ENCODE measurements at regions not wholly inside any gene's neighbourhood (a gene's known extent, or its start where the extent isn't known, plus 50 kb on each side); places are given as distances from the start of the nearest gene placed in this dataset.

- Histone ChIP-seq H3K4me2 (replicated peaks; ENCODE audit: extremely low read depth, low read length, poor library complexity, severe bottlenecking) (no peak overlapping the region), H3K4me3 (replicated peaks in 1 of 3; ENCODE audit: low read depth in 2 of 3, low read length in 3 of 3) (no peak overlapping the region), H4K20me1 (ENCODE audit: insufficient read depth, low read length) (no peaks in the 10 kb centered on the region), H3K4me1 (ENCODE audit: control insufficient read depth in 1 of 2, insufficient read depth in 2 of 2, low read length in 2 of 2) (no peaks in the 10 kb centered on the region), H2AFZ (ENCODE audit: insufficient read depth, low read depth, low read length, poor library complexity, severe bottlenecking) (no peak overlapping the region), H3K9me3 (replicated peaks in 1 of 2; ENCODE audit: control insufficient read depth in 1 of 2, insufficient read depth in 1 of 2, low read length in 2 of 2) (no peaks in the 10 kb centered on the region), H3K27me3 (ENCODE audit: control insufficient read depth in 2 of 2, insufficient read depth in 2 of 2, low read length in 2 of 2) (peaks cover 0 to 2% of the 10 kb centered on the region in 2 donors), H3K27ac (ENCODE audit: low read depth in 1 of 2, low read length in 2 of 2) (no peak overlapping the region), H3K79me2 (ENCODE audit: insufficient read depth, low read length) (no peaks in the 10 kb centered on the region), H3K9ac (ENCODE audit: insufficient read depth, low read length, poor library complexity, severe bottlenecking) (no peak overlapping the region), H3K36me3 (replicated peaks in 1 of 2; ENCODE audit: control insufficient read depth in 1 of 2, insufficient read depth in 2 of 2, low read length in 2 of 2) (no peaks in the 10 kb centered on the region)
- no peak overlapping the region for H3K27ac Mint-ChIP-seq
- peaks cover 0 to 2% (median 0%) of the 10 kb centered on the region in 3 donors for H3K27me3 Mint-ChIP-seq (ENCODE audit: low read depth in 3 of 3)
- H3K4me1 Mint-ChIP-seq = peaks cover 4% of the 10 kb centered on the region
- DNase-seq = no peak
- no peak overlapping the region for H3K4me3 Mint-ChIP-seq
- TF ChIP-seq CTCF (IDR thresholded peaks at IDR 0.05) = no peak
- intact Hi-C loops (cut with micrococcal nuclease) = no loop called here
- no CpG with 5 or more reads among the region's 2 CpGs for WGBS (ENCODE audit: insufficient coverage)
- no peaks in the 10 kb centered on the region for H3K9me3 Mint-ChIP-seq
- no peaks in the 10 kb centered on the region for H3K36me3 Mint-ChIP-seq
Measured at GRCh38 chr14:21999402-21999801, 325.8 kb upstream of the OR4E1 start.

GRCh38 chr14:21997300-21997699 is 323.7 kb upstream of the OR4E1 start:
- peaks cover 4% of the 10 kb centered on the region for H3K4me1 Mint-ChIP-seq
- TF ChIP-seq CTCF (IDR thresholded peaks at IDR 0.05) = no peak
- Histone ChIP-seq H2AFZ (ENCODE audit: insufficient read depth, low read depth, low read length, poor library complexity, severe bottlenecking) (no peak overlapping the region), H3K4me1 (ENCODE audit: control insufficient read depth in 1 of 2, insufficient read depth in 2 of 2, low read length in 2 of 2) (no peaks in the 10 kb centered on the region), H4K20me1 (ENCODE audit: insufficient read depth, low read length) (no peaks in the 10 kb centered on the region), H3K9me3 (replicated peaks in 1 of 2; ENCODE audit: control insufficient read depth in 1 of 2, insufficient read depth in 1 of 2, low read length in 2 of 2) (no peaks in the 10 kb centered on the region), H3K36me3 (replicated peaks in 1 of 2; ENCODE audit: control insufficient read depth in 1 of 2, insufficient read depth in 2 of 2, low read length in 2 of 2) (no peaks in the 10 kb centered on the region), H3K27ac (ENCODE audit: low read depth in 1 of 2, low read length in 2 of 2) (no peak overlapping the region), H3K79me2 (ENCODE audit: insufficient read depth, low read length) (no peaks in the 10 kb centered on the region), H3K4me2 (replicated peaks; ENCODE audit: extremely low read depth, low read length, poor library complexity, severe bottlenecking) (no peak overlapping the region), H3K9ac (ENCODE audit: insufficient read depth, low read length, poor library complexity, severe bottlenecking) (no peak overlapping the region), H3K27me3 (ENCODE audit: control insufficient read depth in 2 of 2, insufficient read depth in 2 of 2, low read length in 2 of 2) (peaks cover 0 to 2% of the 10 kb centered on the region in 2 donors), H3K4me3 (replicated peaks in 1 of 3; ENCODE audit: low read depth in 2 of 3, low read length in 3 of 3) (no peak overlapping the region)
- DNase-seq = no peak
- H3K27ac Mint-ChIP-seq = no peak overlapping the region
- peaks cover 0 to 2% (median 0%) of the 10 kb centered on the region in 3 donors for H3K27me3 Mint-ChIP-seq (ENCODE audit: low read depth in 3 of 3)
- WGBS (ENCODE audit: insufficient coverage) = 100% methylated on average over 1 of the region's 3 CpGs
- H3K36me3 Mint-ChIP-seq = no peaks in the 10 kb centered on the region
- intact Hi-C loops (cut with micrococcal nuclease) = no loop called here
- H3K9me3 Mint-ChIP-seq = no peaks in the 10 kb centered on the region
- no peak overlapping the region for H3K4me3 Mint-ChIP-seq

All from CD14-positive monocyte (primary cell).